Stomach (tissue), 4 donors: ENCODE measurements at regions not wholly inside any gene's neighbourhood (a gene's known extent, or its start where the extent isn't known, plus 50 kb on each side); places are given as distances from the start of the nearest gene placed in this dataset.

Experiments
- POLR2A ChIP-seq, 4 donors: fragments of 450-650 bp; IDR thresholded peaks; one replicate each; pipeline ENCODE4 v1.6.1; 2016; ENCODE audit warnings: antibody characterized with exemption in 4 of 4, control low read depth in 2 of 4, mild to moderate bottlenecking in 1 of 4, moderate library complexity in 1 of 4
- TF ChIP-seq, protein P1 (sequence below), 7 experiments: fragments of 450-650 bp in 4 of 7; fragments of 200-600 bp in 3 of 7; sonication (generic) in 3 of 7; IDR thresholded peaks; one replicate each; pipeline ENCODE4 v1.5.1; 2016 to 2019; ENCODE audit warnings: antibody characterized with exemption in 7 of 7, control low read depth in 2 of 7, mild to moderate bottlenecking in 1 of 7

- TF ChIP-seq, protein P1, sequence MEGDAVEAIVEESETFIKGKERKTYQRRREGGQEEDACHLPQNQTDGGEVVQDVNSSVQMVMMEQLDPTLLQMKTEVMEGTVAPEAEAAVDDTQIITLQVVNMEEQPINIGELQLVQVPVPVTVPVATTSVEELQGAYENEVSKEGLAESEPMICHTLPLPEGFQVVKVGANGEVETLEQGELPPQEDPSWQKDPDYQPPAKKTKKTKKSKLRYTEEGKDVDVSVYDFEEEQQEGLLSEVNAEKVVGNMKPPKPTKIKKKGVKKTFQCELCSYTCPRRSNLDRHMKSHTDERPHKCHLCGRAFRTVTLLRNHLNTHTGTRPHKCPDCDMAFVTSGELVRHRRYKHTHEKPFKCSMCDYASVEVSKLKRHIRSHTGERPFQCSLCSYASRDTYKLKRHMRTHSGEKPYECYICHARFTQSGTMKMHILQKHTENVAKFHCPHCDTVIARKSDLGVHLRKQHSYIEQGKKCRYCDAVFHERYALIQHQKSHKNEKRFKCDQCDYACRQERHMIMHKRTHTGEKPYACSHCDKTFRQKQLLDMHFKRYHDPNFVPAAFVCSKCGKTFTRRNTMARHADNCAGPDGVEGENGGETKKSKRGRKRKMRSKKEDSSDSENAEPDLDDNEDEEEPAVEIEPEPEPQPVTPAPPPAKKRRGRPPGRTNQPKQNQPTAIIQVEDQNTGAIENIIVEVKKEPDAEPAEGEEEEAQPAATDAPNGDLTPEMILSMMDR (IDR thresholded peaks at IDR 0.05) = no peak
- TF ChIP-seq POLR2A (IDR thresholded peaks at IDR 0.05) = no peak
Observed at GRCh38 chr16:54734156-54734555, 196.5 kb upstream of the IRX5 start.
